ENCODE measurements at regions not wholly inside any gene's neighbourhood (a gene's known extent, or its start where the extent isn't known, plus 50 kb on each side); places are given as distances from the start of the nearest gene placed in this dataset.
"Not testable (repeated sequence)": the region's sequence is repeated elsewhere in the genome, so short reads cannot be mapped to it uniquely, and the experiment has no call there.

- Histone ChIP-seq H3K4me1 (ENCODE audit: low read length) (no peaks in the 10 kb centered on the region), H3K9ac (ENCODE audit: low read length) (no peak overlapping the region), H4K20me1 (ENCODE audit: insufficient read depth, low read length) (no peaks in the 10 kb centered on the region), H2AFZ (ENCODE audit: low read depth, low read length) (no peak overlapping the region), H3K79me2 (ENCODE audit: low read length) (no peaks in the 10 kb centered on the region), H3K4me2 (ENCODE audit: low read length) (no peak overlapping the region), H3K4me3 (ENCODE audit: low read length) (no peak overlapping the region), H3K9me3 (ENCODE audit: insufficient read depth, low read length) (no peaks in the 10 kb centered on the region), H3K27me3 (ENCODE audit: low read depth, low read length) (no peaks in the 10 kb centered on the region), H3K27ac (ENCODE audit: low read length) (no peak overlapping the region), H3K36me3 (replicated peaks; ENCODE audit: low read depth, low read length) (no peaks in the 10 kb centered on the region)
- no peak for TF ChIP-seq CTCF (IDR thresholded peaks at IDR 0.05; ENCODE audit: low read depth, low read length)
- no peak for TF ChIP-seq EZH2phosphoT487 (IDR thresholded peaks at IDR 0.05; ENCODE audit: low read depth)
These were observed 579.1 kb downstream of the SLCO4C1 start for GRCh38 chr5:101716941-101717340.

GRCh38 chr5:101715790-101716189 lies 580.3 kb downstream of the SLCO4C1 start:
- not testable (repeated sequence) for H3K36me3 ChIP-seq (replicated peaks; ENCODE audit: low read depth, low read length); H2AFZ ChIP-seq (ENCODE audit: low read depth, low read length)

GRCh38 chr5:101689306-101689705 lies 606.8 kb downstream of the SLCO4C1 start:
- Histone ChIP-seq H3K27ac (ENCODE audit: low read length) (no peak overlapping the region), H4K20me1 (ENCODE audit: insufficient read depth, low read length) (no peaks in the 10 kb centered on the region), H3K9ac (ENCODE audit: low read length) (no peak overlapping the region), H3K27me3 (ENCODE audit: low read depth, low read length) (no peaks in the 10 kb centered on the region), H3K9me3 (ENCODE audit: insufficient read depth, low read length) (no peaks in the 10 kb centered on the region), H3K4me1 (ENCODE audit: low read length) (no peaks in the 10 kb centered on the region), H3K79me2 (ENCODE audit: low read length) (no peaks in the 10 kb centered on the region), H3K4me2 (ENCODE audit: low read length) (no peak overlapping the region), H3K4me3 (ENCODE audit: low read length) (no peak overlapping the region), H3K36me3 (replicated peaks; ENCODE audit: low read depth, low read length) (no peaks in the 10 kb centered on the region), H2AFZ (ENCODE audit: low read depth, low read length) (no peak overlapping the region)
- TF ChIP-seq EZH2phosphoT487 (IDR thresholded peaks at IDR 0.05; ENCODE audit: low read depth) (no peak), CTCF (IDR thresholded peaks at IDR 0.05; ENCODE audit: low read depth, low read length) (no peak)

More at GRCh38 chr5:101715790-101716189, 580.3 kb downstream of the SLCO4C1 start:
- not testable (repeated sequence) for H3K27ac ChIP-seq (ENCODE audit: low read length); H3K4me1 ChIP-seq (ENCODE audit: low read length); H3K4me2 ChIP-seq (ENCODE audit: low read length); H3K9me3 ChIP-seq (ENCODE audit: insufficient read depth, low read length); H3K4me3 ChIP-seq (ENCODE audit: low read length); H3K27me3 ChIP-seq (ENCODE audit: low read depth, low read length); H3K9ac ChIP-seq (ENCODE audit: low read length); H4K20me1 ChIP-seq (ENCODE audit: insufficient read depth, low read length); H3K79me2 ChIP-seq (ENCODE audit: low read length)

- Histone ChIP-seq H3K4me1 (ENCODE audit: low read length) (no peaks in the 10 kb centered on the region), H3K36me3 (replicated peaks; ENCODE audit: low read depth, low read length) (no peaks in the 10 kb centered on the region), H3K4me2 (ENCODE audit: low read length) (no peak overlapping the region), H4K20me1 (ENCODE audit: insufficient read depth, low read length) (no peaks in the 10 kb centered on the region), H3K9ac (ENCODE audit: low read length) (no peak overlapping the region), H3K27me3 (ENCODE audit: low read depth, low read length) (no peaks in the 10 kb centered on the region), H2AFZ (ENCODE audit: low read depth, low read length) (no peak overlapping the region), H3K79me2 (ENCODE audit: low read length) (no peaks in the 10 kb centered on the region), H3K4me3 (ENCODE audit: low read length) (no peak overlapping the region), H3K9me3 (ENCODE audit: insufficient read depth, low read length) (no peaks in the 10 kb centered on the region), H3K27ac (ENCODE audit: low read length) (no peak overlapping the region)
- TF ChIP-seq EZH2phosphoT487 (IDR thresholded peaks at IDR 0.05; ENCODE audit: low read depth): no peak
- no peak for TF ChIP-seq CTCF (IDR thresholded peaks at IDR 0.05; ENCODE audit: low read depth, low read length)
These were observed 607.9 kb downstream of the SLCO4C1 start for GRCh38 chr5:101688156-101688555.

Measured in OCI-LY3 (cell line).